NCI-H2196 (cell line): ENCODE measurements at regions not wholly inside any gene's neighbourhood (a gene's known extent, or its start where the extent isn't known, plus 50 kb on each side); places are given as distances from the start of the nearest gene placed in this dataset.
"Not testable (repeated sequence)": the region's sequence is repeated elsewhere in the genome, so short reads cannot be mapped to it uniquely, and the experiment has no call there.

ENCODE experiments used
- DNase-seq: peaks from one replicate; lab custom pipeline; 2025; ENCODE audit not compliant: unreplicated experiment; lab: John Stamatoyannopoulos, UW

GRCh38 chrX:69431420-69431819 is 72.7 kb upstream of the NALF2 start:
- DNase-seq, result no peak

GRCh38 chrX:69430785-69431184 is 73.3 kb upstream of the NALF2 start:
- DNase-seq, result no peak

GRCh38 chrX:69429339-69430015 is 74.6 kb upstream of the NALF2 start:
- DNase-seq, result no peak

- no peak for DNase-seq
Measured at GRCh38 chrX:69428216-69428615, 75.9 kb upstream of the NALF2 start.

GRCh38 chrX:69424910-69425309 is 79.2 kb upstream of the NALF2 start:
- DNase-seq, result no peak

GRCh38 chrX:69424161-69424560 is 80.0 kb upstream of the NALF2 start:
- no peak for DNase-seq

- not testable (repeated sequence) for DNase-seq
Measured at GRCh38 chrX:69422208-69422607, 81.9 kb upstream of the NALF2 start.

- no peak for DNase-seq
Measured at GRCh38 chrX:69415698-69416097, 88.4 kb upstream of the NALF2 start.

GRCh38 chrX:69412661-69413060 is 91.5 kb upstream of the NALF2 start:
- no peak for DNase-seq

- no peak for DNase-seq
Measured at GRCh38 chrX:69398881-69399280, 105.2 kb upstream of the NALF2 start.

GRCh38 chrX:69396916-69397315 is 107.2 kb upstream of the NALF2 start:
- no peak for DNase-seq

- DNase-seq, result no peak
Measured at GRCh38 chrX:69395306-69395705, 108.8 kb upstream of the NALF2 start.

- DNase-seq, result no peak
Measured at GRCh38 chrX:69389101-69389501, 115.0 kb upstream of the NALF2 start.

GRCh38 chrX:69388526-69388925 is 115.6 kb upstream of the NALF2 start:
- peak; percentile 47 for DNase-seq

GRCh38 chrX:69387567-69388487 is 116.3 kb upstream of the NALF2 start:
- DNase-seq, result no peak

GRCh38 chrX:69386681-69387080 is 117.4 kb upstream of the NALF2 start:
- no peak for DNase-seq

GRCh38 chrX:69379412-69379811 is 124.7 kb upstream of the NALF2 start:
- DNase-seq, result no peak

- no peak for DNase-seq
Measured at GRCh38 chrX:69374569-69374968, 129.6 kb upstream of the NALF2 start.

GRCh38 chrX:69372435-69372834 is 131.7 kb upstream of the NALF2 start:
- no peak for DNase-seq

GRCh38 chrX:69371159-69371558 is 133.0 kb upstream of the NALF2 start:
- DNase-seq, result no peak

- no peak for DNase-seq
Measured at GRCh38 chrX:69369999-69370398, 134.1 kb upstream of the NALF2 start.

GRCh38 chrX:69366183-69366582 is 137.9 kb upstream of the NALF2 start:
- DNase-seq, result no peak
